GM12878 (cell line): ENCODE measurements at regions not wholly inside any gene's neighbourhood (a gene's known extent, or its start where the extent isn't known, plus 50 kb on each side); places are given as distances from the start of the nearest gene placed in this dataset.

ENCODE experiments used
- ATF3 ChIP-seq: IDR thresholded peaks from 2 replicates; pipeline ENCODE4 v1.6.1; 2011; ENCODE audit warnings: low read depth, mild to moderate bottlenecking, low read length, moderate library complexity, borderline replicate concordance; ENCODE audit errors: extremely low read depth
- E2F4 ChIP-seq: IDR thresholded peaks from 2 replicates; pipeline ENCODE4 v1.6.1; 2012; ENCODE audit warnings: low read depth, low read length, improper control_type of control experiment
- ETV6 ChIP-seq, 2 experiments: fragments of 450-650 bp in 1 of 2; IDR thresholded peaks in 1 of 2; conservative IDR thresholded peaks in 1 of 2; 2 replicates each; pipeline ENCODE4 v1.6.1; 2014; ENCODE audit warnings: antibody characterized with exemption in 1 of 2, borderline replicate concordance in 1 of 2, low read depth in 1 of 2, mild to moderate bottlenecking in 1 of 2, moderate library complexity in 1 of 2
- GABPA ChIP-seq: IDR thresholded peaks from 2 replicates; pipeline ENCODE4 v1.6.1; 2014; ENCODE audit warnings: antibody characterized with exemption, low read depth, mild to moderate bottlenecking, inconsistent platforms
- HDGF ChIP-seq: fragments of 450-650 bp; IDR thresholded peaks from 2 replicates; pipeline ENCODE4 v1.6.1; 2016; ENCODE audit warnings: antibody characterized with exemption
- KDM1A ChIP-seq: fragments of 200-600 bp; sonication (generic); IDR thresholded peaks from 2 replicates; pipeline ENCODE4 v1.6.1; 2016; ENCODE audit warnings: borderline replicate concordance
- MEF2A ChIP-seq: IDR thresholded peaks from 2 replicates; pipeline ENCODE4 v1.6.1; 2011; ENCODE audit warnings: low read depth, mild to moderate bottlenecking, low read length, moderate library complexity; ENCODE audit not compliant: insufficient read depth
- MLLT1 ChIP-seq: fragments of 450-650 bp; IDR thresholded peaks from 2 replicates; pipeline ENCODE4 v1.6.1; 2016; ENCODE audit warnings: mild to moderate bottlenecking
- MTA3 ChIP-seq: IDR thresholded peaks from 2 replicates; pipeline ENCODE4 v1.6.1; 2012; ENCODE audit warnings: low read length, inconsistent platforms, borderline replicate concordance
- MYB ChIP-seq: fragments of 150-350 bp; IDR thresholded peaks from 2 replicates; pipeline ENCODE4 v1.6.1; 2014; ENCODE audit warnings: mild to moderate bottlenecking, low read depth, low read length, borderline replicate concordance
- SRF ChIP-seq, 2 experiments: IDR thresholded peaks; 2 replicates each; pipeline ENCODE4 v1.6.1; 2011; ENCODE audit warnings: low read depth in 2 of 2, low read length in 2 of 2, mild to moderate bottlenecking in 1 of 2, moderate library complexity in 1 of 2
- TAF1 ChIP-seq: IDR thresholded peaks from 2 replicates; pipeline ENCODE4 v1.6.1; 2011; ENCODE audit warnings: mild to moderate bottlenecking, low read depth, low read length, borderline replicate concordance
- TCF7 ChIP-seq: IDR thresholded peaks from 2 replicates; pipeline ENCODE4 v1.6.1; 2014; ENCODE audit warnings: antibody characterized with exemption, borderline replicate concordance
- YY1 ChIP-seq: IDR thresholded peaks from 2 replicates; pipeline ENCODE4 v1.6.1; 2011; ENCODE audit warnings: low read depth, mild to moderate bottlenecking, low read length
- ZBTB4 ChIP-seq: fragments of 450-650 bp; formaldehyde crosslinking; IDR thresholded peaks from 2 replicates; pipeline ENCODE4 v1.4.0; 2022; ENCODE audit warnings: mild to moderate bottlenecking, moderate library complexity
- ZNF592 ChIP-seq: fragments of 450-650 bp; IDR thresholded peaks from 2 replicates; pipeline ENCODE4 v1.6.1; 2017; ENCODE audit warnings: mild to moderate bottlenecking, moderate library complexity

- TF ChIP-seq ZNF592, result 0 out of 2 replicates have a peak, but pooled peaks have one; percentile 64
- TF ChIP-seq MLLT1, result no peak
- TF ChIP-seq SRF (IDR thresholded peaks at IDR 0.05; ENCODE audit: low read depth in 2 of 2, low read length in 2 of 2), result 0 out of 4 replicates have a peak, but pooled peaks of 1 of the 2 experiments have one; percentile 42
- TF ChIP-seq MYB, result no peak
- peak in 1 of 2 experiments; percentile 33; a peak in 1 of 4 replicates for TF ChIP-seq ETV6 (conservative IDR thresholded peaks at IDR 0.05 in 1 of 2, IDR thresholded peaks at IDR 0.05 in 1 of 2; ENCODE audit: borderline replicate concordance in 1 of 2, low read depth in 1 of 2)
- peak; percentile 41; the same call in 1 of the 2 replicates for TF ChIP-seq GABPA
- TF ChIP-seq MEF2A, result no peak
- no peak for TF ChIP-seq HDGF
- TF ChIP-seq E2F4, result no peak
- TF ChIP-seq TCF7, result no peak
- TF ChIP-seq MTA3, result no peak
- TF ChIP-seq TAF1, result no peak
- no peak for TF ChIP-seq KDM1A
- peak; percentile 95 for TF ChIP-seq YY1
- TF ChIP-seq ZBTB4 (CRISPR knock-in tag), result no peak
- TF ChIP-seq ATF3, result no peak
Measured at GRCh38 chrX:131704136-131704695, 160.3 kb downstream of the OR13H1 start (continued).
